Superior temporal gyrus (tissue), 1 donor: ENCODE measurements at regions not wholly inside any gene's neighbourhood (a gene's known extent, or its start where the extent isn't known, plus 50 kb on each side); places are given as distances from the start of the nearest gene placed in this dataset.
"Not testable (repeated sequence)": the region's sequence is repeated elsewhere in the genome, so short reads cannot be mapped to it uniquely, and the experiment has no call there.

Experiments
- DNase-seq: peaks from one replicate; pipeline ENCODE4 v3.0.0-alpha.2; 2016; ENCODE audit errors: extremely low spot score

- not testable (repeated sequence) for DNase-seq
Observed at GRCh38 chr9:78172610-78173009, 63.3 kb upstream of the CEP78 start.

DNA sequence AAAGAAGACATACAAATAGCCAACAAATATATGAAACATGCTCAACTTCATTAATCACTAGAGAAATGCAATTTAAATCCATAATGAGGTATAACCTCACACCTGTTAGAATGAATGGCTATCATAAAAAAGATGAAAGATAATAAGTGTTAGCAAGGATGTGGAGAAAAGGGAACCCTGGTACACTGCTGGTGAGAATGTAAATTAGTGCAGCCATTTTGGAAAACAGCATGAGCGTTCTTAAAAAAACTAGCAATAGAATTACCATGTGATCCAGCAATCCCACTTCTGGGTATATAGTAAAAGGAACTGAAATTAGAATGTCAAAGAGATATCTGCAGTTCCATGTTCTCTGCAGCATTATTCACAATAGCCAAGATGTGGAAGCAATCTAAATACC is 64.2 kb upstream of the CEP78 start:
- DNase-seq: no peak

DNA sequence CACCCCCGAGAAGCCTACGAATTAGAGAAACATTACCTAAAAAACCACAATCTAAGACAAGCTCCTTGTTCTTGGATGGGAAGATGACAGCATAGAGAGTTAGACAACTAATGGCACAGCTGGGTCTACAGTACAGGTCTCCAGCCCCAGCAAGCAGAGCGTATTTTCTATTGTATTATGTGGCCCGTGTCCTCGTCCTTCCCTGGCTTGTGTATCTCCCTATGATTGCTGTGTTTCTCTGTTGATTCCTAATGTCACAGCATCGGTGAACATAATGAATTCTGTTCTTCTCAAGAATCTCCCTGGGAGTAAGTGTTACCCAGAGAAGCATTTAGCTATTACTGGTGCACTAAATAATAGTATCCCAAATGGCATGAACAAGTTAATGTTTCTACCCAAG is 66.8 kb upstream of the CEP78 start:
- DNase-seq: no peak

GRCh38 chr9:78167356-78167755 is 68.5 kb upstream of the CEP78 start:
- DNase-seq: no peak

GRCh38 chr9:78163834-78164233 is 72.0 kb upstream of the CEP78 start:
- no peak for DNase-seq

DNA sequence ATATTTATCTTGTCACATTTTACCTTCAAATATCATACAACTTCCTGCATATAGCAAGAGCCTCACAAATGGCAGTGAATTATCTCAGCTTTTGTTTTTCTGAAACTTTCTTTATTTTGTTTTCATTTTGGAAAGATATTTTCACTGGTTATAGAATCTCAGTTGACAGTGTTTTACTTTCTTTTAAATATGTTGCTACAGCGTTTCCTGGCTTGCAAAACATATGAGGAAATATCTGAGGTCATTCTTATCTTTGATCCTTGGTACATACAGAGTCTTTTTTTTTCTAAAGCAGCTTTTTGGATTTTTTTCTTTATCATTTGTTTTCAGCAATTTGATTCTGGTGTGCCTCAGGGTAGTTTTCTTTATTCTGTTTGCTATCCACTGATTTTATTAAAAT is 77.6 kb upstream of the CEP78 start:
- no peak for DNase-seq

- DNase-seq: no peak
Observed at GRCh38 chr9:78150983-78151356, 84.9 kb upstream of the CEP78 start.

GRCh38 chr9:78150312-78150982 is 85.4 kb upstream of the CEP78 start:
- no peak for DNase-seq

DNA sequence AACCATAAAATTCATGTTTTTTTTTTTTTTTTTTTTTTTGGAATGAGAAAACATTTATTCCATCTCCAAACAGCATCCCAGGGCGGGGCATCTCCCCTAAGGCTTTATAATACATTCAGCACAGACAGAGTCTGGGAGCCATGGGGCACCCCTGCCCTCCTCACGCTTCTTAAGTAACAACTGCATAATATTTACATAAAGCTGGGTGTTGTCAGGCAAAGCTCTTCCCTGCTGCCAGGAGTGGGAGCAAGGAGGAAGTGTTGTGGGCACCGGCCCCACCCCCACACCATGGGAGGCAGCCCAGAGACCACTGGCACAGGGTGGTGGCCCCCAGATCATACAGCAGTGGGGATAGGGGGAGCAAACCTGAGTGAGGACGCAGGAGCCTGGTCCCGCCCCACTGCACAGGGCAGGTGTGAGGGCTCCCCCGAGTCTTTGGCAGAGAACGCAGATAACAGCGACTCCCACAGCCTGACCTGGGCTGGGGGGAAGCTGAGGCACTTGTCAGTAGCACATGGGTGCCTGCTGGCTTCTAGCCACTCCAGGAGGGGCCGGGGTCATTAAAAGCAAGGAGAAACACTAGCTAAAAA is 86.1 kb upstream of the CEP78 start:
- no peak for DNase-seq

- DNase-seq: no peak
Observed at GRCh38 chr9:78146241-78146640, 89.6 kb upstream of the CEP78 start.

DNA sequence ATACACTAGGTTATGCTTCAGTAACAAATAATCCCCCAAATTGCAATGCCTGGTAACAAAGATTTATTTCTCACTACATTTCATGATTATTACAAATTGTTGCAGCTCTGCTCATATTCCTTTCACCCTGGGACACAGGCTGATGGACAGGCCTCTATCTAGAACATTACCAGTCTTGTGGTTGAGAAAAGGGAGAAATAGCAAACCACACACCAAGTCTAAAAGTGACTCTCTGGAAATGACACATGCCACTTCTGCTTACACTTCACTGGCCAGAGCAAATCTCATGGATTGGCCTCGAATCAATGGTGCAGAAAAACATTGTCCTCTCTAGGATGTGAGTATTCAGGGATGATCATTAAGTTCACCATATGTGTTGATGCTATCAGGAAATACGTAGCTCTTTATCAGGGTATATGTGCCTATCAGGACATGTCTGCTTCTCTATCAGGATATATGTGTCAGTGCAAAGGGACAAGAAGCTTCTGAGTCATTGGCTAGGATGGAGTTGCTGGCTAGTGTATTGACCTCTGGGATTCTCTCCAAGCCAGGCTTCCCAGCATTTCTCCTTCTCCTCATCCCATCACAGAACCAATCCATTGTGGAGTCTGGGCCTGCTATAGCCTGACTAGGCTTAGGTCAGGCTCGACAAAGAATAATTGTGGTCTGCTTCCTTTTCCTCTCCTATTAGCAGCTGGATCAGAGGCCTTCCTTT is 91.1 kb upstream of the CEP78 start:
- no peak for DNase-seq

DNA sequence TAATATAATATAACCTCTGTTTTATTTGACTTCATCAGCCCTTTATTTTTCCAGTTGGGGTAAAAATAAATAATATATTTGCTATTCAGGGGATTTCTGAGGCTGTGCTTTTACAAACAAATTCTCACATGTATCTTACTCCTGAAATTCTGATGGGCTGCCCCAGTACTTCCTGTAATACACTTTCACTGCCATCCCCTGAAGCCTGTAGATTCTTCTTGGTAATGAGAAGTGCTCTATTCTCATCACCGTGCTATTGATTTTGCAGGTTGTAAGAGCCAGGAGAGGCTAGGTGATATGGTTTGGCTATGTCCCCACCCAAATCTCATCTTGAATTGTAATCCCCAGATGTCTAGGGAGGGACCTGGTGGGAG is 91.9 kb upstream of the CEP78 start:
- DNase-seq: no peak

GRCh38 chr9:78143281-78144007 is 92.4 kb upstream of the CEP78 start:
- DNase-seq: no peak

- DNase-seq: not testable (repeated sequence)
Observed at GRCh38 chr9:78142264-78142663, 93.6 kb upstream of the CEP78 start.

DNA sequence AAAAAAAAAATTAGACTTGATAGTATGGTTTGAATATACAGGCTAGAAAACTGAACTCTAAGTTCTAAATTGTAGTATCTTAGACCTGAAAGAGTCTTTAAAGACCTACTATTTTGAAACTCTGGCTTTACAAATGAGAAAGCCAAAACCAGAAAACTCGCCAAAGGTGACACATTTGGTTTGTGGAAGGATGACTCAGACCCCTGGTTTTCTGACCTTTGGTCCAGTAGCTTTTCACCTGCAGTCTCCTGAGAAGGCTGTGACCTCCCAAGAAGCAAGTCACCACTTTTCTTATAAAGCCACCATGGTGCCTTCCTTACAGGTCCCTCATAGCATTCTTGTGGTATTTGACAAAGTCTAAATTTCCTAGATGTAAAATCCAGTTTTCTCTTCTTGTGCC is 102.1 kb upstream of the CEP78 start:
- no peak for DNase-seq

- peak; percentile 57 for DNase-seq
Observed at GRCh38 chr9:78132701-78133058, 101.1 kb upstream of the GNAQ start.

- DNase-seq: peak; percentile 65
Observed at GRCh38 chr9:78131969-78132700, 100.5 kb upstream of the GNAQ start.

DNA sequence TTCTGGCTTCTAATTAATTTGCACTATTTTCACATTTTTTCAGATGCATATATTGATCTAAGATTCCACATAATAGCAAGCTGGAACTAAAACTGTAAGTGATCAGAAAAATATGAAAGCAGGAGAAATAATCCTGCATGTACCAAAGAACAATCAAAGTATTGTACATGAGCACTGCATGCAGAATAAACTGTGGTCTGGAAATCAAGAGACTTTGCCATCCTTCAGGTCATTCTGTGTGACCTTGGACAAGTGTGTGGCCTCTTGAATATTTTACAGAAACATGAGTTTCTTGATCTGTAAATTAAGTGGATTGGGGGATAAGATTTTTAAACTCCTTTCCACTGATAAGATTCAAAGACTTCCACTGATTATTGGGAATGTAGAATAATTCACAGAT is 99.2 kb upstream of the GNAQ start:
- DNase-seq: peak; percentile 44

DNA sequence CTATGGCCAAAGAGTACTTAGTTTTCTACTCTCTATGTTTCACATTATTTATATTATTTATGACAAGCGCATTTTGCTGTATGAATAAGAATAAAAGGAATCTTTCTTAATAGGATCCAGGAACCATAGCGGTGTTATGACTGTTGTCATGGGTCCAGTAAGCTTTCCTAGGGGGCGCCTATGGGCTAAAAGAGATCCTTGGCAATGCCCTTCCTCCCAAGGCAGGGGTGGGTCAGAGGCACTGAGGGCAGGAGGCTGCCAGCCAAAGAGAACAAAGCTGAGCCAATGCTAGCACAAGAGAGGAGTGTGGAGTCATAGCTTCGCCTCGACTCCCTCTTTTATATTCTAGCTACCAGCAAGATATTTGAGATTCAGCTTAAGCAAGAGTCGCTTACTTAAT is 98.4 kb upstream of the GNAQ start:
- DNase-seq: peak; percentile 95

- DNase-seq: peak; percentile 98
Observed at GRCh38 chr9:78127279-78128225, 95.9 kb upstream of the GNAQ start.

GRCh38 chr9:78123808-78124207 is 92.2 kb upstream of the GNAQ start:
- no peak for DNase-seq
